ENCODE measurements at regions not wholly inside any gene's neighbourhood (a gene's known extent, or its start where the extent isn't known, plus 50 kb on each side); places are given as distances from the start of the nearest gene placed in this dataset.

DNA sequence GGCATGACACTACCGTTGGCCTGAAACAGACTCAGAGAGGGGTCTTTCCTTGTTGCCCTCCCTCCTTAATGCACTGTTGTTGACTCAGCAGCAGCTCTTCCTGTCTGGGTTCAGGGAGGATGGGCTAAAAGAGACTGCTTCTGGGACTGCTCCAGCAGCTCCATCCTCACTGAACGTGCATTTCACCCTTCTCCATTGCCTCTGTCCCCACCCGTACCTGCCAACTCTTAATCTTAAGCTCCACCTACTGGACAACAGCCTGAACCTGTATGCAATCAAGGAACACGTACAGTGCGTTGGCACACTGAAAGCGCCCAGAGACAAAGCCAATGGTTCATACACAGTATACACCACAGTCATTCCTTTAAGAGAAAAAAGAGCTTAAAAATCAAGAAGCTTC, 230.8 kb upstream of the RAB6C start:
- no peak overlapping the region for H3K4me3 ChIP-seq (replicated peaks; ENCODE audit: low read depth, low read length)
- DNase-seq (ENCODE audit: low read depth): no peak
- no peak for TF ChIP-seq CTCF (IDR thresholded peaks at IDR 0.05; ENCODE audit: low read length, missing control alignments)

DNA sequence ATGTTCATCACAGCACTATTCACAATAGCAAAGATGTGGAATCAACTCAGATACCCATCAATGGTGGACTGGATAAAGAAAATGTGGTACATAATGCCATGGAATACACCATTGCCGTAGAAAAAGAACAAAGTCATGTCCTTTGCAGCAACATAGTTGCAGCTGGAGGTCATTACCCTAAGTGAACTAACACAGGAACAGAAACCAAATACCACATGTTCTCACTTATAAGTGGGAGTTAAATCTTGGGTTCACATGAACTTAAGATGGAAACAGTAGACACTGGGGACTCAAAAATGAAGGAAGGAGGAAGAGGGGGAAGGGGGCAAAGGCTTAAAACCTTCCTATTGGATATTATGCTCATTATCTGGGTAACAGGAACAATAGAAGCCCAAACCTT, 228.1 kb upstream of the RAB6C start:
- no peak for TF ChIP-seq CTCF (IDR thresholded peaks at IDR 0.05; ENCODE audit: low read length, missing control alignments)
- no peak for DNase-seq (ENCODE audit: low read depth)
- H3K4me3 ChIP-seq (replicated peaks; ENCODE audit: low read depth, low read length): no peak overlapping the region

GRCh38 chr2:129752176-129752575, 227.3 kb upstream of the RAB6C start:
- no peak overlapping the region for H3K4me3 ChIP-seq (replicated peaks; ENCODE audit: low read depth, low read length)

DNA sequence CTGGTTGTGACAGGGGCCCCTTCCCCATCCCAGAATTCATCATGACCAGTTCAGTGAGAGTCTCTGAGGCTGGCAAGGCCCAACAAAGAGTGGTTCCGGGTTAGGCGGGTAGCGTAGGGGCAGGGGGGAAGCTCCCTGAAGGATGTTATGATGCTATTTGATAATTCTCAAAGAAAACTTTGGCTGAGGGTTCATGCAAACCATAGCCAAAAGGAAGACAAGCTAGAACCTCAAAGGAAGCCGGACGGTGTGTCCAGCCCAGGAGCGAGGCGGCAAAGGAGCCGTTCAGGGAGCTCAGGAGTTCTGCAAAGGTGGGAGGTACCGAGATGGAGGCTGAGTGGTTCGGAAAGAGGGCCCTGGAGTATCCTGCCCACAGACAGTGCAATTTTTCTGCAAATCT, 226.8 kb upstream of the RAB6C start:
- no peak for DNase-seq (ENCODE audit: low read depth)
- no peak for TF ChIP-seq CTCF (IDR thresholded peaks at IDR 0.05; ENCODE audit: low read length, missing control alignments)
- no peak overlapping the region for H3K4me3 ChIP-seq (replicated peaks; ENCODE audit: low read depth, low read length)

More at GRCh38 chr2:129752176-129752575, 227.3 kb upstream of the RAB6C start:
- DNase-seq (ENCODE audit: low read depth): no peak
- no peak for TF ChIP-seq CTCF (IDR thresholded peaks at IDR 0.05; ENCODE audit: low read length, missing control alignments)

- no peak for TF ChIP-seq CTCF (IDR thresholded peaks at IDR 0.05; ENCODE audit: low read length, missing control alignments)
- no peak overlapping the region for H3K4me3 ChIP-seq (replicated peaks; ENCODE audit: low read depth, low read length)
- no peak for DNase-seq (ENCODE audit: low read depth)
Measured at GRCh38 chr2:129753261-129753660, 226.2 kb upstream of the RAB6C start.

- DNase-seq (ENCODE audit: low read depth): no peak
Measured at GRCh38 chr2:129754421-129754820, 225.0 kb upstream of the RAB6C start.

More at GRCh38 chr2:129754421-129754820, 225.0 kb upstream of the RAB6C start:
- no peak overlapping the region for H3K4me3 ChIP-seq (replicated peaks; ENCODE audit: low read depth, low read length)
- TF ChIP-seq CTCF (IDR thresholded peaks at IDR 0.05; ENCODE audit: low read length, missing control alignments): no peak
